ENCODE measurements at regions not wholly inside any gene's neighbourhood (a gene's known extent, or its start where the extent isn't known, plus 50 kb on each side); places are given as distances from the start of the nearest gene placed in this dataset.

- TF ChIP-seq ZNF274 (IDR thresholded peaks at IDR 0.05; ENCODE audit: low read depth, low read length), result no peak
- no peak for TF ChIP-seq YY1 (IDR thresholded peaks at IDR 0.05; ENCODE audit: insufficient read depth, insufficient read length)
Measured at GRCh38 chr4:43898836-43899235, 549.8 kb downstream of the KCTD8 start.
